SH-SY5Y (cell line): ENCODE measurements at regions not wholly inside any gene's neighbourhood (a gene's known extent, or its start where the extent isn't known, plus 50 kb on each side); places are given as distances from the start of the nearest gene placed in this dataset.

Experiments used
- GATA2 ChIP-seq: IDR thresholded peaks from 2 replicates; pipeline ENCODE4 v1.6.1; 2011; ENCODE audit warnings: mild to moderate bottlenecking, low read depth, low read length
- GATA3 ChIP-seq: IDR thresholded peaks from 2 replicates; pipeline ENCODE4 v1.6.1; 2011; ENCODE audit warnings: low read depth, mild to moderate bottlenecking, low read length, moderate library complexity

DNA sequence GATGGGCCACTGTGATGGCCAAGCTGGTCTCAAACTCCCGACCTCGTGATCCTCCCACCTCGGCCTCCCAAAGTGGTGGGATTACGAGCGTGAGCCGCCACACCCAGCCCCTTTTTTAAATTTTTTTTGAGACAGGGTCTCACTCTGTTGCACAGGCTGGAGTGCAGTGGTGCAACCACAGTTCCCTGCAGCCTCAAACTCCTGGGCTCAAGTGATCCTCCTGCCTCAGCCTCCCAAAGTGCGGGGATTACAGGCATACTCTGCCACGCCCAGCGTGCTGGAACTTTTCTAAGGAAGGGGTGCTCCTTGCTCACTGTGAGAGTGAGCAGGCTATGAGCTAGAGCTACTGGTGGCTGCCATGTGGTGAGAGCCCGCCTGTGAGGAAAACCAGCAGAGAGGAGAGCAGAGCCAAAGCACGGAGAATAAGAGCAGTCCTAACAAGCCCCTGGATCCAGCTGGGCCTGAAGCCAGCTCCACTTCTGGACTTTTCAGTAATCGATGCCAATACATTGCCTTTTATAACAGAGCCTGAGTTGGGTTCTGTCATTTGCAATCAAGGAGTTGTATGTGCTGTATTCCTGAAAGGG, 75.5 kb upstream of the UNC5A start:
- TF ChIP-seq GATA3 (no peak), GATA2 (no peak)
